ENCODE measurements at regions not wholly inside any gene's neighbourhood (a gene's known extent, or its start where the extent isn't known, plus 50 kb on each side); places are given as distances from the start of the nearest gene placed in this dataset.

DNA sequence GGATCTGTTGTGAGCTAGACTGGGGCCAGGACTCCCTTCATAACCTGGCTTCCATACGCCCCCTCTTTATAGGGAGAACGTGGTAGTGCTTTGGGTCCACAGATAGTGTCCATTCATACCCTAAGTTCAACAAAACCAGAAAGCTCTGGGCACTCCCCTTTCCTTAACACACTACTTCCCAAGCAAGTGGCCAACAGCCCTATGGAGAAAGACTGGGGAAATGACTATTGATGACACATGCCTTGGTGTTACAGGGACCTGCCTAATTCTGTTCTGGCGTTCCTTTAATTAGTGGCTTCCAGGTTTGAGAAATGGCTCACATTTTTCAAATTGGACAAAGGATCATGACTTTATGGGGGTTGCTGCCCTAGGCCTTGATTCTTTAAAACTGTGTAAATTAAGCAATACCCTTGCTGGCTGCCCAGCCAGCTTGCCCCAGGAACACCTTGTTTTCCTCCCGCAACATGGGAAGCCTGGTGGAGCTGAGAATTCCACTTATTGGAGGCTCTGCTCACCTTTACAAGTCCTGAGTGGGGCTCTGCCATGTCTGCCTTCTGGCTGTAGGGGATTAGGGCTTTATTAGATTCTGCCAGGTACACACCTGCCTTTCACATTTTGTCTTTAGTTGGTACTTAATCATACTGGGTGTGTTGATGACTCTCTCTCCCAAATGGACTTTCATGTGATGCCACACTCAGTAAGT is 61.1 kb downstream of the RGS12 start:
- TF ChIP-seq EZH2 (IDR thresholded peaks at IDR 0.05; ENCODE audit: low read length, unreplicated experiment) = no peak
- TF ChIP-seq CTCF (conservative IDR thresholded peaks at IDR 0.05; ENCODE audit: low read depth, low read length) = no peak
- TF ChIP-seq EZH2phosphoT487 (IDR thresholded peaks at IDR 0.05; ENCODE audit: borderline replicate concordance, low read length) = no peak
